ENCODE measurements at regions not wholly inside any gene's neighbourhood (a gene's known extent, or its start where the extent isn't known, plus 50 kb on each side); places are given as distances from the start of the nearest gene placed in this dataset.

GRCh38 chr4:17323554-17324385 is 188.1 kb downstream of the QDPR start:
- no peak for DNase-seq (ENCODE audit: low read depth)
- H3K4me3 ChIP-seq (ENCODE audit: low read depth, low read length), result no peak overlapping the region
- TF ChIP-seq MAX (IDR thresholded peaks at IDR 0.05; ENCODE audit: low read depth, low read length), result no peak
- no peak for TF ChIP-seq MYC (IDR thresholded peaks at IDR 0.05; ENCODE audit: low read depth, low read length)
- no peak for TF ChIP-seq POLR2A (IDR thresholded peaks at IDR 0.05; ENCODE audit: extremely low read depth, insufficient read length)
- TF ChIP-seq, protein P1, sequence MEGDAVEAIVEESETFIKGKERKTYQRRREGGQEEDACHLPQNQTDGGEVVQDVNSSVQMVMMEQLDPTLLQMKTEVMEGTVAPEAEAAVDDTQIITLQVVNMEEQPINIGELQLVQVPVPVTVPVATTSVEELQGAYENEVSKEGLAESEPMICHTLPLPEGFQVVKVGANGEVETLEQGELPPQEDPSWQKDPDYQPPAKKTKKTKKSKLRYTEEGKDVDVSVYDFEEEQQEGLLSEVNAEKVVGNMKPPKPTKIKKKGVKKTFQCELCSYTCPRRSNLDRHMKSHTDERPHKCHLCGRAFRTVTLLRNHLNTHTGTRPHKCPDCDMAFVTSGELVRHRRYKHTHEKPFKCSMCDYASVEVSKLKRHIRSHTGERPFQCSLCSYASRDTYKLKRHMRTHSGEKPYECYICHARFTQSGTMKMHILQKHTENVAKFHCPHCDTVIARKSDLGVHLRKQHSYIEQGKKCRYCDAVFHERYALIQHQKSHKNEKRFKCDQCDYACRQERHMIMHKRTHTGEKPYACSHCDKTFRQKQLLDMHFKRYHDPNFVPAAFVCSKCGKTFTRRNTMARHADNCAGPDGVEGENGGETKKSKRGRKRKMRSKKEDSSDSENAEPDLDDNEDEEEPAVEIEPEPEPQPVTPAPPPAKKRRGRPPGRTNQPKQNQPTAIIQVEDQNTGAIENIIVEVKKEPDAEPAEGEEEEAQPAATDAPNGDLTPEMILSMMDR (IDR thresholded peaks at IDR 0.05; ENCODE audit: low read depth, low read length), result no peak

GRCh38 chr4:17322514-17322913 is 189.4 kb downstream of the QDPR start:
- H3K4me3 ChIP-seq (ENCODE audit: low read depth, low read length), result no peak overlapping the region
- TF ChIP-seq POLR2A (IDR thresholded peaks at IDR 0.05; ENCODE audit: extremely low read depth, insufficient read length), result no peak
- TF ChIP-seq, protein P1 (IDR thresholded peaks at IDR 0.05; ENCODE audit: low read depth, low read length), result no peak
- DNase-seq (ENCODE audit: low read depth), result no peak

DNA sequence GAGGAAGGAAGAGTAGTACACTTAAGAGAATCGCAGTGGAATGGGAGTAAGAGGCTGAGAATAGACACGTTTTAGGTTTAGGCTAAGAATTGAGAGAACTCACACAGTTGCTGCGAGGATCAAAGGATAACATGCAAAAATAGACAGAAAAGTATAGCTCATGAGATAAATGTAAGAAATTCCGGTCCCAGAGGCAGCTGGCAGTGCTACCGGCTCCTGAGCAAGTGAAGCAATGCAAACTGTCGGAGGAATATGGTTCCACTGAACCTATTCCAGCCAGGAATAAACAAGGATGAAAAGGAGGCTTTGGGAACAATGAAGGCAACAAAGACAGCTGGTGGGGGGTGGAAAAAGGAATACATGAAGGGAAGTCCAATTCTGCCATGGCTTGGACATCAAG is 191.8 kb downstream of the QDPR start:
- H3K4me3 ChIP-seq (ENCODE audit: low read depth, low read length), result no peak overlapping the region
- no peak for DNase-seq (ENCODE audit: low read depth)
- TF ChIP-seq, protein P1 (IDR thresholded peaks at IDR 0.05; ENCODE audit: low read depth, low read length), result no peak
- TF ChIP-seq POLR2A (IDR thresholded peaks at IDR 0.05; ENCODE audit: extremely low read depth, insufficient read length) (no peak), MYC (IDR thresholded peaks at IDR 0.05; ENCODE audit: low read depth, low read length) (no peak), MAX (IDR thresholded peaks at IDR 0.05; ENCODE audit: low read depth, low read length) (no peak)

- DNase-seq (ENCODE audit: low read depth), result no peak
- no peak overlapping the region for H3K4me3 ChIP-seq (ENCODE audit: low read depth, low read length)
- TF ChIP-seq, protein P1 (IDR thresholded peaks at IDR 0.05; ENCODE audit: low read depth, low read length), result no peak
- TF ChIP-seq MYC (IDR thresholded peaks at IDR 0.05; ENCODE audit: low read depth, low read length) (no peak), MAX (IDR thresholded peaks at IDR 0.05; ENCODE audit: low read depth, low read length) (no peak), POLR2A (IDR thresholded peaks at IDR 0.05; ENCODE audit: extremely low read depth, insufficient read length) (no peak)
These were observed 194.4 kb downstream of the QDPR start for GRCh38 chr4:17317526-17317925.

- no peak for DNase-seq (ENCODE audit: low read depth)
- TF ChIP-seq, protein P1 (IDR thresholded peaks at IDR 0.05; ENCODE audit: low read depth, low read length), result no peak
- TF ChIP-seq MYC (IDR thresholded peaks at IDR 0.05; ENCODE audit: low read depth, low read length) (no peak), POLR2A (IDR thresholded peaks at IDR 0.05; ENCODE audit: extremely low read depth, insufficient read length) (no peak), MAX (IDR thresholded peaks at IDR 0.05; ENCODE audit: low read depth, low read length) (no peak)
- H3K4me3 ChIP-seq (ENCODE audit: low read depth, low read length), result no peak overlapping the region
These were observed 195.3 kb downstream of the QDPR start for GRCh38 chr4:17316566-17316965.
